Epithelial cell of proximal tubule (primary cell): ENCODE measurements at regions not wholly inside any gene's neighbourhood (a gene's known extent, or its start where the extent isn't known, plus 50 kb on each side); places are given as distances from the start of the nearest gene placed in this dataset.

Experiments used
- DNase-seq: peaks from one replicate; pipeline ENCODE4 v3.0.0-alpha.2; 2011; ENCODE audit warnings: low read depth
- H3K4me3 ChIP-seq: 2 replicates; pipeline ENCODE4 v1.5.1; 2011; ENCODE audit warnings: low read depth, mild to moderate bottlenecking, low read length
- TF ChIP-seq, protein P1 (sequence below): conservative IDR thresholded peaks from 2 replicates; pipeline ENCODE4 v1.5.1; 2012; ENCODE audit warnings: low read depth, mild to moderate bottlenecking, low read length

DNA sequence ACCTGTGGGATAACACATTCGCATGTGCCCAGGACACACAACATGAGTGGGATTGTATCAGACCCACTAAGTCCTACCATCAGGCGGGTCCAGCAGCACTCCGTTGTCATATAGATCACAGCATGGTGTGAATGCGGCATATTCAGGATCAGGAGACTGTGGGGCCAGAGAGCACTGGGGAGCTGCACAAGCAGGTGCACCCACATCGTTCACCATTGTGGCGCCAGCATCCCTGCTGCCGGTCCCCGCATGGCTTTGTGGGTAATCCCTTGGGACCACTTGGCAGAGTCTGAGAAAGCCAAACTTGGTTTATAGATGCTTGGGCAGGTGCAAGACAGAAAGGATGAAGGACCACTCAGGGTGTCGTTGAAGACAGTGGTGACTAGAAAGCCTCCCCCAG, 201.6 kb upstream of the B3GAT1 start:
- H3K4me3 ChIP-seq: no peak overlapping the region
- TF ChIP-seq, protein P1, sequence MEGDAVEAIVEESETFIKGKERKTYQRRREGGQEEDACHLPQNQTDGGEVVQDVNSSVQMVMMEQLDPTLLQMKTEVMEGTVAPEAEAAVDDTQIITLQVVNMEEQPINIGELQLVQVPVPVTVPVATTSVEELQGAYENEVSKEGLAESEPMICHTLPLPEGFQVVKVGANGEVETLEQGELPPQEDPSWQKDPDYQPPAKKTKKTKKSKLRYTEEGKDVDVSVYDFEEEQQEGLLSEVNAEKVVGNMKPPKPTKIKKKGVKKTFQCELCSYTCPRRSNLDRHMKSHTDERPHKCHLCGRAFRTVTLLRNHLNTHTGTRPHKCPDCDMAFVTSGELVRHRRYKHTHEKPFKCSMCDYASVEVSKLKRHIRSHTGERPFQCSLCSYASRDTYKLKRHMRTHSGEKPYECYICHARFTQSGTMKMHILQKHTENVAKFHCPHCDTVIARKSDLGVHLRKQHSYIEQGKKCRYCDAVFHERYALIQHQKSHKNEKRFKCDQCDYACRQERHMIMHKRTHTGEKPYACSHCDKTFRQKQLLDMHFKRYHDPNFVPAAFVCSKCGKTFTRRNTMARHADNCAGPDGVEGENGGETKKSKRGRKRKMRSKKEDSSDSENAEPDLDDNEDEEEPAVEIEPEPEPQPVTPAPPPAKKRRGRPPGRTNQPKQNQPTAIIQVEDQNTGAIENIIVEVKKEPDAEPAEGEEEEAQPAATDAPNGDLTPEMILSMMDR: no peak
- no peak for DNase-seq

DNA sequence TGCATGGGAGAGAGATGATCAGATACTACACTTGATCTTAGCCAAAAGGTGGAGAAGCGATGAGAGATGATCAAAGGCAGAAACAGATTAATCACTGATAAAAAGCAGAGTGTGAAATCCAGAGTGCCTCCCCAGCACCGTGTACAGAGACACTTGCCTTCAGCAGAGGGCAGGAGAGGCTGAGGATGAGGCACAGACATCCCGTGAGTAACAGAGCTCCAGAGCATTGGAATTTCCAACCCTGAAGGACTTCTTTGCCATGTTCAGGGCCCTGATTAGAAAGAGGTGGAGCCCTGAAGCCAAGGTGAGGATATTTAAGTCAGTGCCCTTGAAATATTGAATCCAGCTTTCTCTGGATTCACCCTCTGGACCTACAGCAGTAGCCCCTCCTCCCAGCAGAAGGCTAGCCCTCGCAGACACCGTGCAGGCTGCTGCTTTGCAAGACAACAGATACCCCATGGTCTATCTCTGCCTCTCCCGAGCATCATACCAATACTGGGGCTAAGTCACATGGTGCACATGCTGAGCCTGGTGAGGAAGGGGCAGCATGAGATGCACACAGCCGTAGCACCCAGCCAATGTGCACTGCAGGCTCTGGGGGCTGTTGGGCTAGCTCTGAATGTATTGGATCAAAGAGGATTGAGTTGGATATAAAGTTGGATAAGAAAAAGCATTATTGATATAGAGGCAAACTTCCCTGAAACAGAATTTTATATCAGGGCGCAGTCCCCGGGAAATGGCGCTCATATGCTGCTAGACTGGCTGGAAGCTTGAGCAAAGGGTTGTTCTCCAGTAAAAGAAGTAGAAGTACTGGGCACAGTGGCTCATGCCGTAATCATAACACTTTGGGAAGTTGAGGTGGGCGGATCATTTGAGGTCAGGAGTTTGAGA, 200.3 kb upstream of the B3GAT1 start:
- DNase-seq: no peak
- TF ChIP-seq, protein P1: no peak
- no peak overlapping the region for H3K4me3 ChIP-seq

DNA sequence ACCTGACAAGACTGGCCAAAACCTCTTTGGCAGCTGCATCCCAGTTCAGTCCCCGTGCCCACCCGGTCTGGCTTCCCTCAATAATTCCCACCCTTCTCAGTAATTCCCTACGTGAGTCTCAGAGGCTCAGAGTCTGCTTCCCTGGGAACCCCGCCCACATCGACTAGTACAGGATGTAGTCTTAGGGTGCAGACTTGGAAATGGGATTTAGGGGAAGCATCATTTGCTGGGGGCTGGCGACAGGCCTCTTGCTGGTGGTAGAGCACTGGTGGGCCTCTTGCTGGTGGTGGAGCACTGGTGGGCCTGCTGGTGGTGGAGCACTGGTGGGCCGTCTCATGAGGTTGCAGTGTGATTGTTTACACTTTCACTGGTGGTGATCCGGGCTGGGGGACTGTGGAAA, 199.5 kb upstream of the B3GAT1 start:
- no peak overlapping the region for H3K4me3 ChIP-seq
- TF ChIP-seq, protein P1: no peak
- DNase-seq: no peak

DNA sequence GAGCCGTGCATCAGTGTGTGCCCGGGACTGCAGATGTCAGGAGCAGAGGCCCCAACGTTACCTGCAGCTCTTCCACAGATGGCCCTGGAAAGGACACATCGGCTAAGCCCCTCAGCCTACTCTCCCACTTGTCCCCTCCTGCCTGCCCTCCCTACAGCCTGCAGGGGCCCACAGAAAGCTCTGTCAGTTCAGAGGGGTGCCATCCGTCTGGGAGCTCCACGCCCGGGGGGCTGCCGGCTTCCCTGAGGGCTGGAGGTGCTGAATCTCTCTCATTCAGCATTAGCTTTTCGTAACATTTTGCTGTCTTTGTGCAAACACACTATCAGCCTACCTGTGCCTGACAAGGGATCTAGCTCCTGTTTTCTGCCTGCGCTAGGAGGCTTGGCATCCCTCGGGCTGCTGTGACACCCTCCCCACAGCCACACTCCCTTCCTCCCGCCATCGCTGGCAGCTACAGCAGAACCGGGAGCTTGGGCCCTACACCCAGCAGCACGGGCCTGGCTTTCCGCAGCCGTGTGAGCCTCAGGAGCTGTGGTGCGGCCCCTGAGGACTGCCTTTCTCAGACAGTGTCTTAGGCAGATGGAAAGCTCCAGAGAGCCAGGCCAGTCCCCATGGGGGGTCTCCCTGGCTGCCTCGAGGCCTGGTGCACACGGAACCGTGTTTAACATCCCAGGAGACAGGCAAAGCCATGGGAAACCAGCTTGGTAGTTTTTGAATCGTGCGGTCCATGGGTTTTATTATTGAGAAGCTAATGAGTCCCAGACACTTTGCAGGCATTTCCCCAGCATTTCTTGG, 198.3 kb upstream of the B3GAT1 start:
- DNase-seq: no peak
- TF ChIP-seq, protein P1: no peak
- no peak overlapping the region for H3K4me3 ChIP-seq

DNA sequence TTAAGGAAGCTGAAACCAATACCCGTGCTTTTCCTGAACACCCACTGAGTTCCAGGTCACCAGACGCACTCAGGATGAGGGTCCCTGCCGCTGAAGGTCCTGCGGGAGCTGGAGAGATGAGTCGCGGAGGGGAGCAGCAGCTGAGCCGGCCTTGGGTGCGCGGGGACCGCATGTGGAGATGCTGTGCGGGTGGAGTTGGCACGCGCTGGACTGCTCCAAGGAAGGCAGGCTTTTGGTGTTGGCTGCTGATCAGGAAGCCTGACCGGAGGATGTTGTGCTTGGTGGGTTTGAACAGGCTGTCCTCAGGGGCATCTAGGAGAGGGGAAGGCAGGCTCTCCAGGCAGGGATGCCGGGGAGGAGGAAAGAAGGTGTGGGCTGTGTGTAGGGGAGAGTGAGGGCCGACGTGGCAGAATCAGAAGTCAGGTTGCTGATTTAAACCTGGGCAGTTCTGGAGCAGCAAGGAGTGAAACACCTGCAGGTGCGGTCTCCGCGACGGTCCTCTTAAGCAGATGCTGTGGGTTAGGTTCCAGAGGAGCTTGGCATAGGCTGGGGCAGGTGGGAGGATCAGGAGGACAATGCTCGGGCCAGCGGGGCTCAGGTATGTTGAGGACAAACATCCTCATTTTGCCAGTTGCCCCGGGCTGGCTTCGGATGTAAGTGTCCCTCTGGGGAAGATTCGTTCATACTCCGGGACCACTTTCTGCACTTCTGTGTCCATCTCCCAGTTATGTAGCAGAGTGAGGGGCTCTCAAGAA, 197.5 kb upstream of the B3GAT1 start:
- no peak overlapping the region for H3K4me3 ChIP-seq

More for the DNA sequence above, 197.5 kb upstream of the B3GAT1 start:
- no peak for DNase-seq
- TF ChIP-seq, protein P1: no peak
